ENCODE measurements at regions not wholly inside any gene's neighbourhood (a gene's known extent, or its start where the extent isn't known, plus 50 kb on each side); places are given as distances from the start of the nearest gene placed in this dataset.

DNA sequence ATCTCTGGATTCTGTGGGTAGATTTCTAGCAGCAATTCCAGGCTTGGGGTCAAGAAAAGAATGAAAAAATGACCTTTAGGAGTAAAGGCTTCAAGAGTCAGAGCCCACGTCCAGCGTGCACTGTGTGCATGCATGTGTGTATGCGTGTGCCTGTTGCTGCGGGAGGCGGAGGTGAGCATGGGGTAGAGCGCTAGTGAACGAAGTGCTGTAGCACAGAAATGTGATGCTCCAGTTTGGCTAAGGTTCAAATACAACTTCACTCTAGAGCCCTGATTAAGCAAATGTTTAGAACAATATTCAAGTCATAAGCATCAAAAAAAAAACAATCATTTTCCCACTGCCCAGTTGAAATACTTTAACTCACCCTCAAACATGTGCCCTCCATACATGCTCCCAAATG lies 403.9 kb downstream of the ZNF608 start:
- peaks cover 6% of the 10 kb centered on the region; the same call in 1 of the 2 replicates for H3K4me1 ChIP-seq (ENCODE audit: insufficient read depth, low read length)
- no peaks in the 10 kb centered on the region; the same call in 1 of the 2 replicates for H3K9me3 ChIP-seq (ENCODE audit: insufficient read depth, low read depth, low read length)
- H3K9ac ChIP-seq (ENCODE audit: low read depth, low read length): no peak overlapping the region
- 97% methylated on average over 7 of the region's 7 CpGs for WGBS
- H3K4me3 ChIP-seq (ENCODE audit: low read length): no peak overlapping the region
- H3K27me3 ChIP-seq (ENCODE audit: insufficient read depth, low read length): no peaks in the 10 kb centered on the region
- H3K36me3 ChIP-seq (ENCODE audit: insufficient read depth, low read length): no peaks in the 10 kb centered on the region
- no peak overlapping the region for H3K27ac ChIP-seq (ENCODE audit: low read depth, low read length)

- Histone ChIP-seq H3K9me3 (ENCODE audit: insufficient read depth, low read depth, low read length) (no peaks in the 10 kb centered on the region; the same call in 1 of the 2 replicates), H3K4me1 (ENCODE audit: insufficient read depth, low read length) (peaks cover 6% of the 10 kb centered on the region; the same call in 1 of the 2 replicates), H3K4me3 (ENCODE audit: low read length) (no peak overlapping the region), H3K36me3 (ENCODE audit: insufficient read depth, low read length) (no peaks in the 10 kb centered on the region), H3K27me3 (ENCODE audit: insufficient read depth, low read length) (no peaks in the 10 kb centered on the region), H3K9ac (ENCODE audit: low read depth, low read length) (no peak overlapping the region), H3K27ac (ENCODE audit: low read depth, low read length) (no peak overlapping the region)
- WGBS: 78% methylated on average over 1 of the region's 1 CpG
Measured at GRCh38 chr5:124342027-124342471, 404.4 kb downstream of the ZNF608 start.

DNA sequence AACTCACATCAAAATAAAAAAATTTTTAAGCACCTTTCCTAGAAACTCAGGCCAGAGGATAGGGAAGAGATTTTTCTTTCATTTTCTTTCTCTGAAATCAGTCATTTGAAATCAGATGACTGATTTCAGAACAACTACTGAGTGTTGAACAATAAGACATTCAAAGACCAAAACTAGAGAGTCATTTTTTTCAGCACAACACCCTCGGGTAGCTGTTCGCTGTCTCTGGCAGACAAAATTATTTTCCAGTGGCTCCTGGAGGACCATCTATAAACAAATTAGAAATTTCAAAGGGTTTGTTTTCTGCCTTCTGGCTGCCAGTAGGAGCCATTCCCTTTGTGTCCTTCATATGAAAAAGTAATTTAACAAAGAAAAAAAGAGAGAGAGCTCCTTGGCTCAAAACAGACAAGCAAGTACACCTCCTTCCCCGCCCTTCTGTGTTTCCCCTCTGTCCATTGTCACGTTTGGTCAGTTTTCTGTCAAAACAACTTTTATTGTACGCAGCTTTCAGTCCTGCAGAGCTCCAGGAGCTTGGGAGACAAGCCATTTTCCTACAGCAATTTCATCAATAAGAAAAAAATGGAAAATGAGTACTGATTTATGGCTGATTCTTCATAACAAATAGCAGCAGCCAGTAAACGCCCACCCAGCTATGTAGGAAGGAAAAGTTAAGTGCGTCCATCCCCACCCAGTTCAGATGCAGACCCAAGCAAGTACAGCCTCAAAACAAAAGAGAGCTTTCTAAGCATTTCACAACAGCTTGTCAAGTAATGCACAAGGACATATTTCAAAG lies 405.2 kb downstream of the ZNF608 start:
- H3K27me3 ChIP-seq (ENCODE audit: insufficient read depth, low read length): no peaks in the 10 kb centered on the region
- H3K27ac ChIP-seq (ENCODE audit: low read depth, low read length): no peak overlapping the region
- H3K9me3 ChIP-seq (ENCODE audit: insufficient read depth, low read depth, low read length): no peaks in the 10 kb centered on the region; the same call in 1 of the 2 replicates
- WGBS: 87% methylated on average over 7 of the region's 7 CpGs
- H3K4me3 ChIP-seq (ENCODE audit: low read length): no peak overlapping the region
- peaks cover 6% of the 10 kb centered on the region; the same call in 1 of the 2 replicates for H3K4me1 ChIP-seq (ENCODE audit: insufficient read depth, low read length)
- no peak overlapping the region for H3K9ac ChIP-seq (ENCODE audit: low read depth, low read length)
- no peaks in the 10 kb centered on the region for H3K36me3 ChIP-seq (ENCODE audit: insufficient read depth, low read length)

GRCh38 chr5:124337996-124338395 lies 408.4 kb downstream of the ZNF608 start:
- Histone ChIP-seq H3K9ac (ENCODE audit: low read depth, low read length) (no peak overlapping the region), H3K27ac (ENCODE audit: low read depth, low read length) (no peak overlapping the region), H3K4me3 (ENCODE audit: low read length) (no peak overlapping the region), H3K4me1 (ENCODE audit: insufficient read depth, low read length) (no peaks in the 10 kb centered on the region), H3K36me3 (ENCODE audit: insufficient read depth, low read length) (no peaks in the 10 kb centered on the region), H3K27me3 (ENCODE audit: insufficient read depth, low read length) (no peaks in the 10 kb centered on the region), H3K9me3 (ENCODE audit: insufficient read depth, low read depth, low read length) (no peaks in the 10 kb centered on the region; the same call in 1 of the 2 replicates)

DNA sequence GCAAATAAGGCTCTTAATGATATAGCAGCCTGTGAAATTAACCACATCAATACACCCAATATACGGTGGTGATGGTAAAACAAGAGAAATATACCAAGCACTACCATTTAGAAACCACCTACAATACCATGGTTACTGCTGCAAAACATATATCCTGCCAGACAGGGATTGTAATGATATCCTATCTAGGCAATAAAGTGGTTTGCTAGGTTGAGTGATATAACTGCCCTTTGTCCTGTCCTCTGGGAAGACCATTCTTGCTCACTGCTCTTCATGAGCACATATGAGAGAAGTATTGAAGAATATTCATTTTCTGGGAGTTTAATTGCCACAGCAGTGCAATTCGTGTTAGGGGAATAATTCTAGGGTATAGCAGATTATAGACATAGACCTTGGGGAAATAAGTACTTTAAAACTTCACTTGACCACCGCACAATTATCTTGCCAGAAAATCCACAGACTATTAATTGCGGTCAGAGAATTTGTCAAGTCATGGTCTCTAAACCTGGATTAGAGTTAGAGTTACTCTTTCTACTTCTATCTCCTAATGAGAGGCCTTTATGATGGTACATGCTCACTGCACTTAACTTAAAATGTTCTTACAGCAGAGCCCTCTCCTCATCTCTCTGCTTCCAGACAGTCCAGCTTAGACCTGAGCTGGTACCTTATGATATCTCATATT lies 413.0 kb downstream of the ZNF608 start:
- H3K27me3 ChIP-seq (ENCODE audit: insufficient read depth, low read length): no peaks in the 10 kb centered on the region
- no peaks in the 10 kb centered on the region for H3K36me3 ChIP-seq (ENCODE audit: insufficient read depth, low read length)
- no peak overlapping the region for H3K9ac ChIP-seq (ENCODE audit: low read depth, low read length)
- H3K27ac ChIP-seq (ENCODE audit: low read depth, low read length): no peak overlapping the region
- H3K4me1 ChIP-seq (ENCODE audit: insufficient read depth, low read length): no peaks in the 10 kb centered on the region
- peaks cover 14% of the 10 kb centered on the region for H3K9me3 ChIP-seq (ENCODE audit: insufficient read depth, low read depth, low read length)
- 96% methylated on average over 4 of the region's 4 CpGs for WGBS
- H3K4me3 ChIP-seq (ENCODE audit: low read length): no peak overlapping the region

GRCh38 chr5:124332273-124332672 lies 414.2 kb downstream of the ZNF608 start:
- Histone ChIP-seq H3K9ac (ENCODE audit: low read depth, low read length) (no peak overlapping the region), H3K9me3 (ENCODE audit: insufficient read depth, low read depth, low read length) (peaks cover 14% of the 10 kb centered on the region)
- WGBS: 100% methylated on average over 1 of the region's 3 CpGs

GRCh38 chr5:124330595-124331220 lies 415.7 kb downstream of the ZNF608 start:
- Histone ChIP-seq H3K9ac (ENCODE audit: low read depth, low read length) (no peak overlapping the region), H3K27me3 (ENCODE audit: insufficient read depth, low read length) (no peaks in the 10 kb centered on the region), H3K36me3 (ENCODE audit: insufficient read depth, low read length) (no peaks in the 10 kb centered on the region), H3K9me3 (ENCODE audit: insufficient read depth, low read depth, low read length) (peaks cover 14% of the 10 kb centered on the region), H3K27ac (ENCODE audit: low read depth, low read length) (no peak overlapping the region), H3K4me3 (ENCODE audit: low read length) (no peak overlapping the region), H3K4me1 (ENCODE audit: insufficient read depth, low read length) (no peaks in the 10 kb centered on the region)

More at GRCh38 chr5:124332273-124332672, 414.2 kb downstream of the ZNF608 start:
- Histone ChIP-seq H3K36me3 (ENCODE audit: insufficient read depth, low read length) (no peaks in the 10 kb centered on the region), H3K4me1 (ENCODE audit: insufficient read depth, low read length) (no peaks in the 10 kb centered on the region), H3K4me3 (ENCODE audit: low read length) (no peak overlapping the region), H3K27ac (ENCODE audit: low read depth, low read length) (no peak overlapping the region), H3K27me3 (ENCODE audit: insufficient read depth, low read length) (no peaks in the 10 kb centered on the region)

GRCh38 chr5:124328201-124328600 lies 418.2 kb downstream of the ZNF608 start:
- no peaks in the 10 kb centered on the region for H3K4me1 ChIP-seq (ENCODE audit: insufficient read depth, low read length)
- H3K36me3 ChIP-seq (ENCODE audit: insufficient read depth, low read length): no peaks in the 10 kb centered on the region
- no peaks in the 10 kb centered on the region for H3K27me3 ChIP-seq (ENCODE audit: insufficient read depth, low read length)
- no peak overlapping the region for H3K9ac ChIP-seq (ENCODE audit: low read depth, low read length)
- H3K27ac ChIP-seq (ENCODE audit: low read depth, low read length): no peak overlapping the region
- H3K4me3 ChIP-seq (ENCODE audit: low read length): no peak overlapping the region
- peaks cover 14% of the 10 kb centered on the region for H3K9me3 ChIP-seq (ENCODE audit: insufficient read depth, low read depth, low read length)

DNA sequence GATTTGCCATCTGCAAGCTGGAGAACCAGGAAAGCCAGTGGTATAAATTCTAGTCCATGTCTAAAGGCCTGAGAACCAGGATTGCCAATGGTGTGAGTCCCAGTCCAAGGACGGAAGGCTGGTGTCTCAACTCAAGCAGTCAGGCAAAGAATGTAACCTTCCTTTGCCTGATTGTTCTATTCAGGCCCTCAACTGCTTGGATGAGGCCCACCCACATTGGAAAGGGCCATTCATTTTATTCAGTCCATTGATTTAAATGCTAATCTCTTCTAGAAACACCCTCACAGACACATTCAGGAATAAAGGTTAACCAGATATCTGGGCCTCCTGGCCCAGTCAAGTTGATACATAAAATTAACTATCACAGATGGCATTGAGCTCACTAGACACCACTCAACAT lies 427.8 kb downstream of the ZNF608 start:
- Histone ChIP-seq H3K27me3 (ENCODE audit: insufficient read depth, low read length) (no peaks in the 10 kb centered on the region), H3K4me1 (ENCODE audit: insufficient read depth, low read length) (no peaks in the 10 kb centered on the region), H3K36me3 (ENCODE audit: insufficient read depth, low read length) (no peaks in the 10 kb centered on the region), H3K9me3 (ENCODE audit: insufficient read depth, low read depth, low read length) (no peaks in the 10 kb centered on the region), H3K4me3 (ENCODE audit: low read length) (no peak overlapping the region), H3K27ac (ENCODE audit: low read depth, low read length) (no peak overlapping the region), H3K9ac (ENCODE audit: low read depth, low read length) (no peak overlapping the region)
- 95% methylated on average over 1 of the region's 1 CpG for WGBS

- H3K27me3 ChIP-seq (ENCODE audit: insufficient read depth, low read length): no peaks in the 10 kb centered on the region
- H3K4me3 ChIP-seq (ENCODE audit: low read length): no peak overlapping the region
- H3K36me3 ChIP-seq (ENCODE audit: insufficient read depth, low read length): no peaks in the 10 kb centered on the region
- 95% methylated on average over 3 of the region's 3 CpGs for WGBS
- no peaks in the 10 kb centered on the region for H3K9me3 ChIP-seq (ENCODE audit: insufficient read depth, low read depth, low read length)
- H3K27ac ChIP-seq (ENCODE audit: low read depth, low read length): no peak overlapping the region
- no peaks in the 10 kb centered on the region for H3K4me1 ChIP-seq (ENCODE audit: insufficient read depth, low read length)
- H3K9ac ChIP-seq (ENCODE audit: low read depth, low read length): no peak overlapping the region
Measured at GRCh38 chr5:124317451-124317850, 429.0 kb downstream of the ZNF608 start.

- Histone ChIP-seq H3K4me3 (ENCODE audit: low read length) (no peak overlapping the region), H3K27ac (ENCODE audit: low read depth, low read length) (no peak overlapping the region), H3K4me1 (ENCODE audit: insufficient read depth, low read length) (peaks cover 12% of the 10 kb centered on the region), H3K27me3 (ENCODE audit: insufficient read depth, low read length) (no peaks in the 10 kb centered on the region), H3K9me3 (ENCODE audit: insufficient read depth, low read depth, low read length) (no peaks in the 10 kb centered on the region), H3K36me3 (ENCODE audit: insufficient read depth, low read length) (no peaks in the 10 kb centered on the region), H3K9ac (ENCODE audit: low read depth, low read length) (no peak overlapping the region)
- WGBS: 96% methylated on average over 3 of the region's 3 CpGs
Measured at GRCh38 chr5:124315741-124316415, 430.6 kb downstream of the ZNF608 start.

Data from HUES64 (cell line).